Lower lobe of right lung (tissue), 2 donors: ENCODE measurements at regions not wholly inside any gene's neighbourhood (a gene's known extent, or its start where the extent isn't known, plus 50 kb on each side); places are given as distances from the start of the nearest gene placed in this dataset.

ENCODE experiments used
- ATAC-seq, 2 donors: fragments of 200-7000 bp; cut with Tn5 transposase; one replicate each; pipeline ENCODE4 v1.9.1; 2020 to 2022; ENCODE audit warnings: mild to moderate bottlenecking in 2 of 2, moderate library complexity in 2 of 2
- DNase-seq: peaks from one replicate; pipeline ENCODE4 v3.0.0-alpha.2; 2020
- H3K27ac ChIP-seq: fragments of 200-600 bp; one replicate; pipeline ENCODE4 v1.8.0; 2022
- H3K27me3 ChIP-seq: fragments of 200-600 bp; one replicate; pipeline ENCODE4 v1.8.0; 2022; ENCODE audit warnings: low read depth
- H3K36me3 ChIP-seq: fragments of 200-600 bp; one replicate; pipeline ENCODE4 v1.8.0; 2022; ENCODE audit warnings: mild to moderate bottlenecking
- H3K4me1 ChIP-seq: fragments of 200-600 bp; one replicate; pipeline ENCODE4 v1.8.0; 2022
- H3K4me3 ChIP-seq: fragments of 200-600 bp; one replicate; pipeline ENCODE4 v1.8.0; 2022; ENCODE audit warnings: mild to moderate bottlenecking
- H3K9me3 ChIP-seq: fragments of 200-600 bp; one replicate; pipeline ENCODE4 v1.8.0; 2022
- CTCF ChIP-seq: fragments of 200-600 bp; IDR thresholded peaks from one replicate; pipeline ENCODE4 v1.8.0; 2022; ENCODE audit warnings: antibody characterized with exemption, mild to moderate bottlenecking
- intact Hi-C: fragments of 100-400 bp; cut with DNase I; formaldehyde crosslinking; loops from one replicate; pipeline ENCODE4 v1.11.0; 2022
- donor health status: DM: no; HTN: yes; CAD: no; lungs with severe emphysema.

GRCh38 chr16:65336160-65336559 lies 214.3 kb upstream of the CDH11 start:
- no peak for ATAC-seq
- intact Hi-C loops, result no loop called here
- H3K4me3 ChIP-seq, result no peak overlapping the region

GRCh38 chr16:65334081-65334480 lies 212.2 kb upstream of the CDH11 start:
- TF ChIP-seq CTCF, result no peak
- H3K27ac ChIP-seq, result no peak overlapping the region
- no peaks in the 10 kb centered on the region for H3K27me3 ChIP-seq
- H3K4me3 ChIP-seq, result no peak overlapping the region
- no peaks in the 10 kb centered on the region for H3K36me3 ChIP-seq
- ATAC-seq (no peak), DNase-seq (no peak)
- intact Hi-C loops, result no loop called here
- no peaks in the 10 kb centered on the region for H3K9me3 ChIP-seq
- no peaks in the 10 kb centered on the region for H3K4me1 ChIP-seq

More at GRCh38 chr16:65336160-65336559, 214.3 kb upstream of the CDH11 start:
- no peaks in the 10 kb centered on the region for H3K36me3 ChIP-seq
- no peaks in the 10 kb centered on the region for H3K27me3 ChIP-seq
- no peaks in the 10 kb centered on the region for H3K4me1 ChIP-seq
- H3K27ac ChIP-seq, result no peak overlapping the region
- no peak for DNase-seq
- no peaks in the 10 kb centered on the region for H3K9me3 ChIP-seq
- TF ChIP-seq CTCF, result no peak

GRCh38 chr16:65333283-65333682 lies 211.4 kb upstream of the CDH11 start:
- Histone ChIP-seq H3K27ac (no peak overlapping the region), H3K4me3 (no peak overlapping the region), H3K4me1 (no peaks in the 10 kb centered on the region), H3K36me3 (no peaks in the 10 kb centered on the region), H3K9me3 (no peaks in the 10 kb centered on the region), H3K27me3 (no peaks in the 10 kb centered on the region)
- intact Hi-C loops, result no loop called here
- TF ChIP-seq CTCF, result no peak
- ATAC-seq (no peak), DNase-seq (no peak)

- DNase-seq (no peak), ATAC-seq (no peak)
- Histone ChIP-seq H3K4me1 (no peaks in the 10 kb centered on the region), H3K9me3 (no peaks in the 10 kb centered on the region), H3K4me3 (no peak overlapping the region), H3K27ac (no peak overlapping the region), H3K36me3 (no peaks in the 10 kb centered on the region), H3K27me3 (no peaks in the 10 kb centered on the region)
- intact Hi-C loops, result no loop called here
- no peak for TF ChIP-seq CTCF
Measured at GRCh38 chr16:65327346-65327745, 205.5 kb upstream of the CDH11 start.

GRCh38 chr16:65323655-65324237 lies 201.9 kb upstream of the CDH11 start:
- Histone ChIP-seq H3K9me3 (no peaks in the 10 kb centered on the region), H3K4me1 (no peaks in the 10 kb centered on the region), H3K36me3 (no peaks in the 10 kb centered on the region), H3K27me3 (no peaks in the 10 kb centered on the region), H3K27ac (no peak overlapping the region), H3K4me3 (no peak overlapping the region)
- TF ChIP-seq CTCF, result no peak
- ATAC-seq (no peak), DNase-seq (no peak)
- intact Hi-C loops, result no loop called here
